ENCODE measurements at regions not wholly inside any gene's neighbourhood (a gene's known extent, or its start where the extent isn't known, plus 50 kb on each side); places are given as distances from the start of the nearest gene placed in this dataset.

DNA sequence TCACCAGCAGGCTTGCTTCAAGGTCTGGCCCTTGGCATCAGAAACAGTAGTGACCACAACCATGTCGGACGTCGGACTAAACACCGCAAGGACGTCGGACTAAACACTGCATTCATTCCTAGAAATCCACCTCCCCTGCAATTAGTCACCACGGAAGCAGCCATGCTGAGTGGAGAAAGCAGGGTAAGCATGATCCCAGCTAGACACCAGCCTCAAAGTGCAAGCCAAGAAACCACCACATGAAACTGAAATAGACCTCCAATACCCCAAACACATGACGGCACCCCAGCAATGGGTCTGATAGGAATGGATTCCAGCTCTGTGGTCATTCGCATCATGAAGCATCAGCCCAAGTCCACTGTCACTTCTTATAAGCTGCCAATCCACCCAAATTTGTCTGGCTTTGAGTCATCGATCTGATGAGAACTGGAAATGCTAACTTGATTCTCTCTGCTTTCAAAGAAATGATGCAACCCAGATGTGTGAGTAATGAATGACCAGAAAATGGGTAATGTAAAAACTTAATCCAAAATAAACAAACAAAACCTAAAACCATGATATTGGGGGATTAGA lies 348.3 kb upstream of the TMCO5A start:
- TF ChIP-seq JUNB (IDR thresholded peaks at IDR 0.05; ENCODE audit: unreplicated experiment) (no peak), EZH2phosphoT487 (IDR thresholded peaks at IDR 0.05; ENCODE audit: unreplicated experiment) (no peak)
- TF ChIP-seq, protein P1, sequence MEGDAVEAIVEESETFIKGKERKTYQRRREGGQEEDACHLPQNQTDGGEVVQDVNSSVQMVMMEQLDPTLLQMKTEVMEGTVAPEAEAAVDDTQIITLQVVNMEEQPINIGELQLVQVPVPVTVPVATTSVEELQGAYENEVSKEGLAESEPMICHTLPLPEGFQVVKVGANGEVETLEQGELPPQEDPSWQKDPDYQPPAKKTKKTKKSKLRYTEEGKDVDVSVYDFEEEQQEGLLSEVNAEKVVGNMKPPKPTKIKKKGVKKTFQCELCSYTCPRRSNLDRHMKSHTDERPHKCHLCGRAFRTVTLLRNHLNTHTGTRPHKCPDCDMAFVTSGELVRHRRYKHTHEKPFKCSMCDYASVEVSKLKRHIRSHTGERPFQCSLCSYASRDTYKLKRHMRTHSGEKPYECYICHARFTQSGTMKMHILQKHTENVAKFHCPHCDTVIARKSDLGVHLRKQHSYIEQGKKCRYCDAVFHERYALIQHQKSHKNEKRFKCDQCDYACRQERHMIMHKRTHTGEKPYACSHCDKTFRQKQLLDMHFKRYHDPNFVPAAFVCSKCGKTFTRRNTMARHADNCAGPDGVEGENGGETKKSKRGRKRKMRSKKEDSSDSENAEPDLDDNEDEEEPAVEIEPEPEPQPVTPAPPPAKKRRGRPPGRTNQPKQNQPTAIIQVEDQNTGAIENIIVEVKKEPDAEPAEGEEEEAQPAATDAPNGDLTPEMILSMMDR (conservative IDR thresholded peaks at IDR 0.05; ENCODE audit: low read depth in 2 of 2), result no peak

Data from GM23338 (cell line).